Upper lobe of left lung (tissue), 6 donors: ENCODE measurements at regions not wholly inside any gene's neighbourhood (a gene's known extent, or its start where the extent isn't known, plus 50 kb on each side); places are given as distances from the start of the nearest gene placed in this dataset.

Experiments used
- ATAC-seq, 2 donors: fragments of 200-7000 bp; cut with Tn5 transposase; one replicate each; pipeline ENCODE4 v1.9.1; 2022; ENCODE audit warnings: mild to moderate bottlenecking in 2 of 2, moderate library complexity in 2 of 2; ENCODE audit not compliant: low FRiP score in 2 of 2
- DNase-seq, 2 donors: peaks; one replicate each; pipeline ENCODE4 v3.0.0-alpha.2; 2019 to 2020
- H3K27ac ChIP-seq, 4 donors: fragments of 200-600 bp; sonication (generic); one replicate each; pipeline ENCODE4 v1.5.1; 2016 to 2019
- H3K27me3 ChIP-seq, 4 donors: fragments of 200-600 bp; sonication (generic); one replicate each; pipeline ENCODE4 v1.5.1; 2017 to 2019
- H3K36me3 ChIP-seq, 4 donors: fragments of 200-600 bp; sonication (generic); one replicate each; pipeline ENCODE4 v1.5.1; 2016 to 2019
- H3K4me1 ChIP-seq, 4 donors: fragments of 200-600 bp; sonication (generic); one replicate each; pipeline ENCODE4 v1.5.1; 2018 to 2019
- H3K4me3 ChIP-seq, 4 donors: fragments of 200-600 bp; sonication (generic); one replicate each; pipeline ENCODE4 v1.5.1; 2017 to 2019; ENCODE audit warnings: mild to moderate bottlenecking in 2 of 4, moderate library complexity in 1 of 4
- H3K9me3 ChIP-seq, 4 donors: fragments of 200-600 bp; sonication (generic); one replicate each; pipeline ENCODE4 v1.5.1; 2018 to 2019
- EP300 ChIP-seq, 4 donors: sonication (generic); formaldehyde crosslinking; IDR thresholded peaks; one replicate each; pipeline ENCODE4 v1.5.1; 2017; ENCODE audit warnings: antibody characterized with exemption in 4 of 4, control low read depth in 2 of 4
- POLR2A ChIP-seq, 4 donors: fragments of 450-650 bp; IDR thresholded peaks; one replicate each; pipeline ENCODE4 v1.5.1; 2016 to 2017; ENCODE audit warnings: antibody characterized with exemption in 4 of 4, mild to moderate bottlenecking in 2 of 4
- POLR2AphosphoS5 ChIP-seq, 2 donors: sonication (generic); formaldehyde crosslinking; IDR thresholded peaks; one replicate each; pipeline ENCODE4 v1.5.1; 2017; ENCODE audit warnings: antibody characterized with exemption in 2 of 2
- WGBS, 2 donors: methylation state at CpG; one replicate each; pipeline ENCODE4 v1.1.5; 2017 to 2018; 5-methylcytosine and 5-hydroxymethylcytosine counted together
- TF ChIP-seq, protein P1 (sequence below), 6 experiments: fragments of 450-650 bp in 4 of 6; fragments of 200-600 bp in 2 of 6; sonication (generic) in 2 of 6; IDR thresholded peaks; one replicate each; pipeline ENCODE4 v1.5.1; 2016 to 2019; ENCODE audit warnings: antibody characterized with exemption in 6 of 6
- donor health status: DM: no; HTN: no; CAD: no; lungs with moderate emphysema.
- donor health status: DM: no; HTN: yes; CAD: no; lungs with severe emphysema.

DNA sequence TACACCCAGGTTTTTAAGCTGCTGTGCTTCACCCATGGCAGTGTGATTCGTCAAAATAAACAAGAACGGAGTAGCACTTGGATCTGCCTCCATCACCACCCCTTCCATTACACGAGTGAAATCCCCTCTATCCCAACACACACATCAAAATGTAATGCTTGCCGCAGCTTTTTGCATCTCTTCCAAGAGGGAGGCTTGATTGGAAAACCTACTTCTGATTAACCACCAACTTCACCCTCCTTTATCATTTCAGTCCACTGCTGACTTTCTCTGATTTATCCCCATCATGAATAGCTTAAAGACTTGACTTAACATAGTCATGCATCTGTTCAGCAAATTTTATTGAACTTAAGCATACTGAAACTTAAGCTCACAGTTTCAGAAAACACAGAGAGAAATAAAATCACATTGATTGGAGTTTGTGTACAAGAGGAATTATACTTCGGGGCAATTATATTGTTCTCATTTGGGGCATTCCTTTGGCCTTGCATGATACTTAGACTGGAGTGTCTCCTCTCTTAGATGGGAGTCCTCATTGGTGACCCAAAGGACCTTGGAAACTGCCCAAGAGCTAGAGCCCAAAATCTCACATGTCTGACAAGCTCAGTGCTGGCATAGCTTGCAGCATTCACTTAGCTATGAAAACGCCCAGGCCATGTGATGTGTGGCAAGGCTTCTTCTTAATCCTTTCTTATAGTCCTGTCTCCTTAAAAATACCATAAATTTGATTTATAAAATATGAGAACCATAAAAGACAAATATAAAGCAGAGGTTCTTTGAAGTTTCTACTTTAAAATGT lies 124.3 kb upstream of the UMPS start:
- Histone ChIP-seq H3K27ac (no peak overlapping the region), H3K27me3 (no peaks in the 10 kb centered on the region), H3K36me3 (no peaks in the 10 kb centered on the region), H3K4me1 (peaks cover 0 to 7% (median 0%) of the 10 kb centered on the region in 4 donors), H3K4me3 (no peak overlapping the region), H3K9me3 (no peaks in the 10 kb centered on the region)
- ATAC-seq = no peak
- no peak for DNase-seq
- no peak for TF ChIP-seq EP300 (IDR thresholded peaks at IDR 0.05)
- TF ChIP-seq POLR2AphosphoS5 (IDR thresholded peaks at IDR 0.05) = no peak
- TF ChIP-seq POLR2A (IDR thresholded peaks at IDR 0.05) = no peak
- TF ChIP-seq, protein P1, sequence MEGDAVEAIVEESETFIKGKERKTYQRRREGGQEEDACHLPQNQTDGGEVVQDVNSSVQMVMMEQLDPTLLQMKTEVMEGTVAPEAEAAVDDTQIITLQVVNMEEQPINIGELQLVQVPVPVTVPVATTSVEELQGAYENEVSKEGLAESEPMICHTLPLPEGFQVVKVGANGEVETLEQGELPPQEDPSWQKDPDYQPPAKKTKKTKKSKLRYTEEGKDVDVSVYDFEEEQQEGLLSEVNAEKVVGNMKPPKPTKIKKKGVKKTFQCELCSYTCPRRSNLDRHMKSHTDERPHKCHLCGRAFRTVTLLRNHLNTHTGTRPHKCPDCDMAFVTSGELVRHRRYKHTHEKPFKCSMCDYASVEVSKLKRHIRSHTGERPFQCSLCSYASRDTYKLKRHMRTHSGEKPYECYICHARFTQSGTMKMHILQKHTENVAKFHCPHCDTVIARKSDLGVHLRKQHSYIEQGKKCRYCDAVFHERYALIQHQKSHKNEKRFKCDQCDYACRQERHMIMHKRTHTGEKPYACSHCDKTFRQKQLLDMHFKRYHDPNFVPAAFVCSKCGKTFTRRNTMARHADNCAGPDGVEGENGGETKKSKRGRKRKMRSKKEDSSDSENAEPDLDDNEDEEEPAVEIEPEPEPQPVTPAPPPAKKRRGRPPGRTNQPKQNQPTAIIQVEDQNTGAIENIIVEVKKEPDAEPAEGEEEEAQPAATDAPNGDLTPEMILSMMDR (IDR thresholded peaks at IDR 0.05) = no peak
- WGBS, 2 donors = 58 to 63% methylated on average over 6 of the region's 6 CpGs

DNA sequence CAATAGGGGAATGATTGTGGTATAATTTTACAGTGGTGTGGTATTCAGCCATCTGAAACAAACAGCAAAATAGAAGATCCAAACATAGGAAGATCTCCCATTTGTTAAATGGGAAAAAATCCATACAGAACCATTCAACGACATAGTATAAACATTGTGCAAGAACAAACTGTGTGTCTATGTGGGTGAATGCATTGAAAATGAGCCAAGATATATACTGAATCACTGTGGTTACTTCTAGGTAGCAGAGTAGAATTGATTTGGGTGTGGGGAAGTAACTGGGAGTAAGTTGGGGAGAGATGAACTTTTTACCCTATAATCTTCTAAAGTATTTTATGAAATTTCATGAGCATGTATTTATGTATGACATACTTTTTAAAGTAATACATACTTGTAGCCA lies 123.1 kb upstream of the UMPS start:
- TF ChIP-seq POLR2AphosphoS5 (IDR thresholded peaks at IDR 0.05) (no peak), EP300 (IDR thresholded peaks at IDR 0.05) (no peak), POLR2A (IDR thresholded peaks at IDR 0.05) (no peak)
- TF ChIP-seq, protein P1 (IDR thresholded peaks at IDR 0.05) = no peak
- ATAC-seq (no peak), DNase-seq (no peak)
- H3K9me3 ChIP-seq = no peaks in the 10 kb centered on the region
- no peak overlapping the region for H3K27ac ChIP-seq
- no peak overlapping the region for H3K4me3 ChIP-seq
- H3K4me1 ChIP-seq = peaks cover 0 to 7% (median 0%) of the 10 kb centered on the region in 4 donors
- 40 to 44% methylated on average over 1 of the region's 1 CpG for WGBS, 2 donors
- H3K27me3 ChIP-seq = no peaks in the 10 kb centered on the region
- no peaks in the 10 kb centered on the region for H3K36me3 ChIP-seq

DNA sequence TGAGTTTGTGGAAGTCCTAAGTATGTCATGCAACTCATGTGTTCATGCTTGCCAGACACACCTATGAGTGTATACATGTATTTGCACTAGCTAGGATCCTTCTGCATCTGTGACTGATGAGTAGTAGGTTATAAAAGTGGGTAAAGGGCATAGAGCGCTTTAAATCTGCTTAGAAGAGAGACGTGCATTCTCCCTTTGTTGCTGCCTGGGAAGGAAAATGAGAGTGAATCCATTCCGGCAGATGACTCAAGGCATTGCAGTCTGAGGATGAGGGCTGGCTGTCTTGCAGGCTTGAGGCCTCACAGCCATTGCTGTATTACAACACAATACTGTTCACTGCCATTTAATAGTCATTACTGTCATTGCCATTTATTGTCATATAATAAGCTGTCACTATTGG lies 120.8 kb upstream of the UMPS start:
- WGBS, 2 donors = 84 to 92% methylated on average over 3 of the region's 3 CpGs
- Histone ChIP-seq H3K9me3 (no peaks in the 10 kb centered on the region), H3K27ac (no peak overlapping the region), H3K27me3 (no peaks in the 10 kb centered on the region), H3K36me3 (no peaks in the 10 kb centered on the region), H3K4me1 (peaks cover 0 to 7% (median 0%) of the 10 kb centered on the region in 4 donors), H3K4me3 (no peak overlapping the region)
- DNase-seq (no peak), ATAC-seq (no peak)
- TF ChIP-seq POLR2A (IDR thresholded peaks at IDR 0.05) = no peak
- TF ChIP-seq EP300 (IDR thresholded peaks at IDR 0.05) = no peak
- no peak for TF ChIP-seq POLR2AphosphoS5 (IDR thresholded peaks at IDR 0.05)
- TF ChIP-seq, protein P1 (IDR thresholded peaks at IDR 0.05) = no peak

DNA sequence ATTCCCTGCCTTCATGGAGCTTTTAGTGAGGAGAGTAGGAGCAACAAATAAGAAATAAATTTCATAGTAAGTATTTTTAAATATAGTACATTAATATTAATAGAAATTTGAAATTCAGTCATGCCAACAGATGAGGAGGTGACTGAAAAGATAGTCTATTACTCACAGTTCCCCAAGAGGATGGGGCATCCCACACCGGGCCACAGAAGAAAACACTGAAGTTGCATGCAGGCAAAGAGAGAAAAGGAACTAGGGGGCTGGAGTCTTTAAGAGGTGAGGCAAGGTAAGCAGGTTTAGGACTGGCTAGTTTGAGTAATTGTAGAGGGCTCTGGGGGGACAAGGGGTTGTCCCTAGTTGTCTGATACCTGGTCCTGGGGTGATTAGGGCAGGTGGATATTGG lies 120.1 kb upstream of the UMPS start:
- Histone ChIP-seq H3K4me3 (no peak overlapping the region), H3K27me3 (no peaks in the 10 kb centered on the region), H3K4me1 (peaks cover 0 to 7% (median 0%) of the 10 kb centered on the region in 4 donors), H3K27ac (no peak overlapping the region), H3K36me3 (no peaks in the 10 kb centered on the region), H3K9me3 (no peaks in the 10 kb centered on the region)
- 94 to 97% methylated on average over 1 of the region's 1 CpG for WGBS, 2 donors
- TF ChIP-seq, protein P1 (IDR thresholded peaks at IDR 0.05) = no peak
- TF ChIP-seq POLR2A (IDR thresholded peaks at IDR 0.05) (no peak), EP300 (IDR thresholded peaks at IDR 0.05) (no peak), POLR2AphosphoS5 (IDR thresholded peaks at IDR 0.05) (no peak)
- DNase-seq = no peak
- ATAC-seq = no peak

DNA sequence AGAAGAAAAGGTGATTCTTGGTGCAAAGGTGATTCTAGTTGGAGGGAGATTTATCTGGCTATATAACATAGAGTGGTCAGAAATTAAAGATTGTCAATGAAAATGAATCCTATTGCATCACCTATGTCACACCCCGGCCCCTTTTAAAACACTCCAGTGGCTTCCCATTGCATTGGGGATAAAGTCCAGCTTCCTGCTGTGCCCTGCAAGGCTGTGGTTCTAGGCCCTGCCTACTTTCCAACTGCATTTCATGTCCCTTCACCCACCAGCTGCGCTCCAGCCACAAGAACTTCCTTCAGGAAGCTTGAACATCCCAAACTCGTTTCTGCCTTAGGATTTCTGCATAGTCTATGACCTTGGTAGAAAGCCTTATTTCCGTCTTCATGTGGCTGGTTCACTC lies 118.7 kb upstream of the UMPS start:
- 53 to 65% methylated on average over 4 of the region's 4 CpGs for WGBS, 2 donors
- Histone ChIP-seq H3K4me3 (no peak overlapping the region), H3K27me3 (no peaks in the 10 kb centered on the region), H3K27ac (no peak overlapping the region), H3K36me3 (no peaks in the 10 kb centered on the region), H3K9me3 (no peaks in the 10 kb centered on the region), H3K4me1 (no peaks in the 10 kb centered on the region)
- ATAC-seq = no peak
- no peak for DNase-seq
- TF ChIP-seq EP300 (IDR thresholded peaks at IDR 0.05) = no peak
- TF ChIP-seq, protein P1 (IDR thresholded peaks at IDR 0.05) = no peak
- TF ChIP-seq POLR2A (IDR thresholded peaks at IDR 0.05) = no peak
- no peak for TF ChIP-seq POLR2AphosphoS5 (IDR thresholded peaks at IDR 0.05)
